HG03520 (cell line): ENCODE measurements at regions not wholly inside any gene's neighbourhood (a gene's known extent, or its start where the extent isn't known, plus 50 kb on each side); places are given as distances from the start of the nearest gene placed in this dataset.
"Not testable (repeated sequence)": the region's sequence is repeated elsewhere in the genome, so short reads cannot be mapped to it uniquely, and the experiment has no call there.

Experiments
- ATAC-seq: cut with Tn5 transposase; IDR thresholded peaks from one replicate; pipeline ENCODE4 v1.9.1; 2021; ENCODE audit warnings: mild to moderate bottlenecking, moderate library complexity; ENCODE audit not compliant: unreplicated experiment

DNA sequence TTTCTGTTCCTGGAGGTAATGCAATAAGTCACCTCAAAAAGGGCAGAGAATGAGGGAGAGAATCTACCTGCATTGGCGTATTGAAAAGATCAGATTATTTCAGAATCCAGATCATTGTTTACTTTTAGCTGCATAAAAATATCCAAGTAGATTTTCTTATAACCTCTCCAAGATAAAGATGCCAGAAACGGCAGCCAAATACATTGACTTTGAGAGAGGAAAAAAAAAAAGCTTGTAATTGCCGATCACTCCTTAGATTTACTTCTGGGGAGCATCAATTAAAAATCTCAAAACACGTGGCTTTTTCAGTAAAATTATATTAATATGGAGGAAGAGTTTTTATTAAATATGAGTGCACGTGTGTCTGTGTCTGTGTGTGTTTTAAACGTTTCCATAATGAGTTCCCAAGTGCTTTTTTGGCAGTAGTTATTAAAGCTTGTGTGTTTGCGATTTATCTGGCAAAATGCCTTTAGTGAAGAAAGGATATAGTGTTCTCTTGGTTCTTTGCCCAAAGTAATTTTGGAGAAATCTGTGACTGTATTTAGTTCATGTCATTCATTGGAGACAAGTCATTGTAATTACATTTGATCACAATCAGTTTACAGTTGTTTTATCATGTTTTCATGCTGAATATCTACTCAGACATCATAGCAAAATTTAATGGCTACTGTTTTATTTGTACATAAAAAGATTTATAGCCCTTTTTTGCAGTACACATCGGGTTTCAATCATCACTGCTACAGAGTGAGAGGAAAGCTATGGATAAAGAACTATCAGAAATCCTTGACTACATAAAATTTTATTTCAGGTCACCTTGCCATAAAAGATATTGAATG is 176.1 kb downstream of the TM9SF2 start:
- no peak for ATAC-seq

DNA sequence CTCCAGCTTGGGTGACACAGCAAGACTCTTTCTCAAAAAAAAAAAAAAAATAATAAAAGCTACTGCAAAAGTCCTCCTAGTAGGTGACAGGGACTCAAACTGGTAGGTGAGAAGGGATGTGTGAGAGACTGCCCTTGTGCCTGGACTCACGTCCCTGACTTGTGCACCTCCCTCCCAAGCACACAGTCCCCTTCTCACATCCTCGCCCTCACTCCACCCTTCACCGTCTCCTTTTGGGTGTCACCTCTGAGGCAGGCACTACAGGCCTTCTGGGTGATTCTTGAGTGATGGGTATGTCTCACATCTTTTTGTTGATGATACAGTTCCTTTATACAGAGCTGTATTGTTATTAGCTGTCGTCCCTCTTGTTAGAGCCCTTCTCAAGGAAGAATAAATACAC is 170.5 kb downstream of the TM9SF2 start:
- no peak for ATAC-seq

- ATAC-seq, result not testable (repeated sequence)
These were observed 167.8 kb downstream of the TM9SF2 start for GRCh38 chr13:99669096-99669495.

GRCh38 chr13:99666146-99666805 is 165.0 kb downstream of the TM9SF2 start:
- ATAC-seq, result no peak

DNA sequence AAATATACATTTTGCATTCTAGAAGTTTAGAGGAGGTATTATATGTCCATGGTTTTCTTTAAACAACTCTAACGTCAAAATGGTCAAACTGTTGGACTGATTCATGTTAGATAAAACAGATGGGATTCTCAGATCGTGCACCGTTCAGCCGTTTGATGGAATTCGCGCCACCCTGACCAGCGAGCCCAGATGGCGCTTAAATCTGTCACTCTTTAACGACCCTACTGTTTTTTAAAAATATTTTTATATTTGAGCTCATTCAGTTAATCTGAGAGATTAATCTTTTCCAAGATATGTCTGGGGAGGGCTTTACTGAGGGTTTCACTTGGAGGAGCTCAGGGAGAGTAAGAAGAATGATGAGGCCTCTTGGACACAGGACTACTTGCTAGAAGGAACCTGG is 164.4 kb downstream of the TM9SF2 start:
- no peak for ATAC-seq

- no peak for ATAC-seq
These were observed 162.6 kb downstream of the TM9SF2 start for GRCh38 chr13:99663908-99664307.

DNA sequence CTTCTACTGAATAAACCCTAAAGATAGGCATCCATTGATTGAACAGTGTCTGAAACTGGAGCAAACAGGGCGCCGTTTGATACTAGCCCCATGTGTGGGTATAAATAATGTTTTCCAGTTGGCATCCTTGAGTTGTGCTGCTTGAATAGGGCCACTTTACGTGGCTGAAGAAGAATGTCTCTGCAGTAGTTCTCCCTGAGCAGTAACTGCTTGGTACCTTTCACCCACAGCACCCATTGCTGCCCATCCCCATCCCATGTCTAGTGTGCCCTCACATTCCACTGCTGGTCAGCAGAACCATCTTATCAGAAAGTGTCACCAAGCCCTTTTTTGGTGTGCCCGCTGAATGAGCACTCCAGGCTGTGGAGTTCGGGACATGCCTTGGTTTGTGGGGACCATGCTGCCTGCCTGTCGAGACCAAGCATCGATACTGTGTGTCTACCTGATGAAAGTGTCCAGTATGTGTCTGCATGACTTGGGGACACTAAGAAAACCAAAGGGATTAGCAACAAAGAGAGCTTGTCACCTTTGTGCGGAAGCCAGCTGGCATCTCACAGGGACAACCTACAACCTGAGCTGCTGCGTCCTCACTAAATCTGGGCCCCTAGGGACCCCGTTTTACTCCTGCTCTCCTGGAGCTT is 162.0 kb downstream of the TM9SF2 start:
- no peak for ATAC-seq

DNA sequence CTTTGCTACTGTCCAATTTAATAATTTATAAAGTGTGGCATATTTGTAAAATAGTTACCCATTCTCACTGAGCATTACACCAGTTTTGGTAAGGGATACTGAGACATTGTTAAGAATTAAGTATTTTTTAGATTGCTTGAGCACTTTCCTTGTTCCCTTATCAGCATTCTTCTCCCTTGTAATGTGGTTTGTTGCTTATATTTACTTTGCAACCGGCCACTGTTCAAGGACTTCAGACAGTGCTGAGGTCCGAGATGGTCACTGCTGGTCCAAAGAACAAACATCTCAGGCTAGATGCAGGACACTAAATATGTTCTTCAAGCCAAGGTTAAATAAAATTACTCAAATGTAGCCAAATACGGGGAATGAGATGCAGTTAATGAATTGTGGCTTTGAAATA is 161.4 kb downstream of the TM9SF2 start:
- ATAC-seq, result no peak

DNA sequence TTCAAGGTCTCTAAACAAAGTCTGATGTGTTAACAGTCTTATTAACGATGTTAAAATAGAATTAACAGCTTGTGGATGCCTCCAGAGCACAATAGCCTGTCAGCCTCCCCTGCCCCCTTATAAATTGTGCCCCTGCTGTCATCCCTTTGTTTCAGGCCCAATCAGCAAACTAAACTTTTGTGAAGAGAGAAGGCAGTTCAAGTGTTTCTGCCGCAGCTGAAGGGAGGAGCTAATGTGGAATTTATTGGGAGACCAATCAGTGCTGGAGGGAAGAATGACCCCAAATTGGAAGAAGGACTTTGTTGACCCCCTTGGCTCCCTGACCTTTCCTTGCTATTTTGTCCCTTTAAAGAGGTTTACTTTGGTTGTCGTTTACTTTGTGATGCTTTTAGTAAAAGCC is 160.5 kb downstream of the TM9SF2 start:
- no peak for ATAC-seq

DNA sequence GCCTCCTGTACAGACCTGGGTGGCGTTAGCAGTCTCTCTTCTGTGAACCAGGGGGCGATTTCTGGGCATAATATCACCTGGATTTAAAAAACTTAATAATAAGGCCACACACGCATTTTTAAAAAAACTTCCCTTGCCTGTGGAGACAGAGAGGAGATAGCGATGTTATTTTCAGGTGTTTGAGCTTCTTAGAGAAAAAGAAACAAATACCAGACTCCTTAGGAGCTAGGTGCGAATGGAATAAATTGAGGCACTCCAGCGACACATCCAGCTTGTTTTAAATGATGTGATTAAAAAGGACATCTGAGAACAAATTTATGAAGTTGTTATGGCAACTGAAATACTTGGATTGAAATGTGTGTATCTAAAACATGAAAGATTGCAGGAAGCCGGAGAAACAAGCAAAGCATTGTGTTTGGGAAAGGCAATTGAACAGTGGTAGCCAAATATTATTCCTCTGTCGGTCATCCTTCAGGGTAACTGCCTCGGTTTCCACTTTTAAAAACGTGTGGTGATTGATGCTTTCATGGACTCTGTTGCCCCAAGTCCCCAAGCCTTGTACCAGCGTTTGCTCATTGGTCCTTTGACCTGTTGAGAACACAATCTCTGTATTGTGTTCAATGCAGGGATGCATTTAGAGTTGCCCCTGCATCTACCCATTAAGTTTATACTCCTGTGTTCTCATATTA is 158.7 kb downstream of the TM9SF2 start:
- ATAC-seq, result no peak

GRCh38 chr13:99659226-99659625 is 158.0 kb downstream of the TM9SF2 start:
- ATAC-seq, result no peak

DNA sequence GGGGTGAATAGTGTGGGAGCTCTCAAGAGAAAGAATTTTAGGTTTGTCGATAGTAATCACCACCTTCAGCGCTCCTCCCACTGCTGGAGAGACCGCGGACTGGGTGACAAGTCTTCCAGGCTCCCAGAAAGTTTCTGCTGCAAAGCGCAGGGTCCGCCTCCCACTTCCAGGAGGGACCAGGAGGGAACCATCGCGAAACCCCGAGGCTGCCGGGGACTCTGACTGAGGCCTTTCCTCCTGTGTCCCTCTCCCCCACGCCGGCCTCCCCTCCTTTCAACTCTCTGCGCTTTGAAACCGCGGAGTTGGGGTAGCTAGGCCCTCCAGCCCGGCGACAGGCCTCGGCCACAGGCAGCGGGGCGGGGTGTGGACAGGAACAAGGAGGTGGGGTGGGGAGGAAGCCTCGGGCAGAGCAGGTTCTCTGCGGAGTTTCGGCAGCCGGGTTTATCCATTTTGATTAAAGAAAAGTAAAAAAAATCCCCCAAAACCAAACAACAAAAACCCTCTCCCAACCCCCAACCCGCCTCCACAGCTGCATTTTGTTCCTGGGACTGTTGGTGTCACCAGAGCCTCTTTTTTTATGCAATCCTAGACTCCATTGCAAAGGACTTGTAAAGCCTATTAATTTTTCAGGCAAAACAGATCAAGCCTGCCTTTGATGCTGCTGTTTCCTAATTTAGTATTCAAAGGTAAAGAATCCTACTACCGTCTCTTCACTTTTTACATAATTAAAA is 157.2 kb downstream of the TM9SF2 start:
- no peak for ATAC-seq

- no peak for ATAC-seq
These were observed 156.6 kb downstream of the TM9SF2 start for GRCh38 chr13:99657848-99658260.

GRCh38 chr13:99656844-99657381 is 155.6 kb downstream of the TM9SF2 start:
- ATAC-seq, result no peak

- ATAC-seq, result peak; percentile 60
These were observed 154.9 kb downstream of the TM9SF2 start for GRCh38 chr13:99656092-99656745.

GRCh38 chr13:99655351-99656091 is 154.2 kb downstream of the TM9SF2 start:
- ATAC-seq, result no peak

- ATAC-seq, result no peak
These were observed 152.8 kb downstream of the TM9SF2 start for GRCh38 chr13:99654076-99654475.

- no peak for ATAC-seq
These were observed 152.3 kb downstream of the TM9SF2 start for GRCh38 chr13:99653526-99653925.

- no peak for ATAC-seq
These were observed 151.6 kb downstream of the TM9SF2 start for GRCh38 chr13:99652901-99653300.
